A673 (cell line): ENCODE measurements at regions not wholly inside any gene's neighbourhood (a gene's known extent, or its start where the extent isn't known, plus 50 kb on each side); places are given as distances from the start of the nearest gene placed in this dataset.

ENCODE experiments used
- CTCF ChIP-seq: fragments of 300-800, 200-600 bp; sonication (generic); conservative IDR thresholded peaks from 2 replicates; pipeline ENCODE4 v1.5.1; 2017; ENCODE audit warnings: low read depth, mild to moderate bottlenecking, antibody characterized with exemption, low read length, moderate library complexity, mixed read lengths
- EZH2 ChIP-seq: fragments of 200-600 bp; sonication (generic); IDR thresholded peaks from 2 replicates; pipeline ENCODE4 v1.6.1; 2017; ENCODE audit warnings: borderline replicate concordance, low read depth, mild to moderate bottlenecking, mixed read lengths, antibody characterized with exemption, low read length; ENCODE audit not compliant: poor library complexity, severe bottlenecking

DNA sequence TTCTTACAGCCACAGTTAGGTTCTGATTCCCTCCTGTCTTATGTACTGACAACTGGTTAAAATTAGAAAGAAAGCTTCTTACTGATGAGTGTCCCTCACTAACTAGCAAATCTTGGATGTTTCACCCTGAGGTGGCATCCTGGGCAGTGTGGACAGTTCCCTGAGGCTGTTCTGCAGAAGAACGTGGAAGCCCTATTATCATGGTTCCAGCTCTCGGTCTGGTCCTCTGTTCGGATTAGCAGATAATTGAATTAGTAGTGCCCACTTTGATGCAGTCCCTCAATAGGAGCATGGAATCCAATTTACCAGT lies 381.7 kb upstream of the NT5C1B start:
- TF ChIP-seq CTCF (no peak), EZH2 (no peak)
